K562 (cell line): ENCODE measurements at regions not wholly inside any gene's neighbourhood (a gene's known extent, or its start where the extent isn't known, plus 50 kb on each side); places are given as distances from the start of the nearest gene placed in this dataset.

Experiments used
- CREM ChIP-seq: IDR thresholded peaks from 2 replicates; pipeline ENCODE4 v1.6.1; 2014; ENCODE audit warnings: antibody characterized with exemption, low read depth
- CSDE1 ChIP-seq, 2 experiments: fragments of 450-650 bp; IDR thresholded peaks; 2 replicates each; pipeline ENCODE4 v1.6.1; 2016; ENCODE audit warnings: mild to moderate bottlenecking in 1 of 2
- ESRRB ChIP-seq: fragments of 250-450 bp; sonication (Bioruptor Pico); IDR thresholded peaks from 2 replicates; pipeline ENCODE4 v1.5.0; 2020; ENCODE audit warnings: mild to moderate bottlenecking, moderate library complexity, borderline replicate concordance
- HCFC1 ChIP-seq: IDR thresholded peaks from 2 replicates; pipeline ENCODE4 v1.6.1; 2012; ENCODE audit warnings: low read depth, low read length, improper control_type of control experiment
- HINFP ChIP-seq: fragments of 450-650 bp; conservative IDR thresholded peaks from 2 replicates; pipeline ENCODE4 v1.6.1; 2016; ENCODE audit warnings: missing genetic modification characterization, low read depth, mild to moderate bottlenecking, control low read depth, missing compliant biosample characterization
- MAZ ChIP-seq, 2 experiments: fragments of 450-650 bp in 1 of 2; sonication (generic) in 1 of 2; formaldehyde crosslinking; IDR thresholded peaks in 1 of 2; conservative IDR thresholded peaks in 1 of 2; 2 replicates each; pipeline versions ENCODE4 v1.4.0 to v1.5.0; 2020; ENCODE audit warnings: mild to moderate bottlenecking in 1 of 2, missing genetic modification reagents in 1 of 2
- NFE2L1 ChIP-seq: fragments of 450-650 bp; IDR thresholded peaks from 2 replicates; pipeline ENCODE4 v1.6.1; 2016; ENCODE audit warnings: missing genetic modification characterization, low read depth, mild to moderate bottlenecking, missing compliant biosample characterization, moderate library complexity, borderline replicate concordance
- PPARD ChIP-seq: fragments of 250-450 bp; sonication (Bioruptor Pico); IDR thresholded peaks from 2 replicates; pipeline ENCODE4 v1.8.0; 2022; ENCODE audit warnings: inconsistent platforms, mild to moderate bottlenecking, moderate library complexity
- SMARCA5 ChIP-seq: fragments of 450-650 bp; IDR thresholded peaks from 2 replicates; pipeline ENCODE4 v1.6.1; 2016
- TAF1 ChIP-seq: IDR thresholded peaks from 2 replicates; pipeline ENCODE4 v1.6.1; 2011; ENCODE audit warnings: mild to moderate bottlenecking, low read length, moderate library complexity; ENCODE audit not compliant: insufficient read depth, control insufficient read depth, severe bottlenecking; ENCODE audit errors: extremely low read depth
- TCF15 ChIP-seq: fragments of 250-450 bp; sonication (Bioruptor Pico); IDR thresholded peaks from 2 replicates; pipeline ENCODE4 v1.8.0; 2022; ENCODE audit warnings: moderate library complexity, mild to moderate bottlenecking, inconsistent platforms
- ZBTB11 ChIP-seq, 3 experiments: fragments of 200-800 bp in 1 of 3; fragments of 250-450 bp in 1 of 3; fragments of 450-650 bp in 1 of 3; sonication (Bioruptor Pico) in 1 of 3; sonication (Bioruptor generic) in 1 of 3; formaldehyde crosslinking in 1 of 3; IDR thresholded peaks; 2 replicates each; pipeline versions ENCODE4 v1.6.1 to v1.8.0; 2016 to 2022; ENCODE audit warnings: mild to moderate bottlenecking in 2 of 3, missing genetic modification characterization in 2 of 3, missing compliant biosample characterization in 1 of 3, moderate library complexity in 1 of 3
- ZBTB17 ChIP-seq: fragments of 450-650 bp; formaldehyde crosslinking; IDR thresholded peaks from 2 replicates; pipeline ENCODE4 v1.4.0; 2020; ENCODE audit warnings: mild to moderate bottlenecking
- ZNF764 ChIP-seq: fragments of 250-450 bp; sonication (Bioruptor Pico); IDR thresholded peaks from 2 replicates; pipeline ENCODE4 v1.4.0; 2020; ENCODE audit warnings: low read depth, mild to moderate bottlenecking, moderate library complexity
- TF ChIP-seq, protein P1 (sequence below): fragments of 450-650 bp; IDR thresholded peaks from 2 replicates; pipeline ENCODE4 v1.6.1; 2016; ENCODE audit warnings: borderline replicate concordance

DNA sequence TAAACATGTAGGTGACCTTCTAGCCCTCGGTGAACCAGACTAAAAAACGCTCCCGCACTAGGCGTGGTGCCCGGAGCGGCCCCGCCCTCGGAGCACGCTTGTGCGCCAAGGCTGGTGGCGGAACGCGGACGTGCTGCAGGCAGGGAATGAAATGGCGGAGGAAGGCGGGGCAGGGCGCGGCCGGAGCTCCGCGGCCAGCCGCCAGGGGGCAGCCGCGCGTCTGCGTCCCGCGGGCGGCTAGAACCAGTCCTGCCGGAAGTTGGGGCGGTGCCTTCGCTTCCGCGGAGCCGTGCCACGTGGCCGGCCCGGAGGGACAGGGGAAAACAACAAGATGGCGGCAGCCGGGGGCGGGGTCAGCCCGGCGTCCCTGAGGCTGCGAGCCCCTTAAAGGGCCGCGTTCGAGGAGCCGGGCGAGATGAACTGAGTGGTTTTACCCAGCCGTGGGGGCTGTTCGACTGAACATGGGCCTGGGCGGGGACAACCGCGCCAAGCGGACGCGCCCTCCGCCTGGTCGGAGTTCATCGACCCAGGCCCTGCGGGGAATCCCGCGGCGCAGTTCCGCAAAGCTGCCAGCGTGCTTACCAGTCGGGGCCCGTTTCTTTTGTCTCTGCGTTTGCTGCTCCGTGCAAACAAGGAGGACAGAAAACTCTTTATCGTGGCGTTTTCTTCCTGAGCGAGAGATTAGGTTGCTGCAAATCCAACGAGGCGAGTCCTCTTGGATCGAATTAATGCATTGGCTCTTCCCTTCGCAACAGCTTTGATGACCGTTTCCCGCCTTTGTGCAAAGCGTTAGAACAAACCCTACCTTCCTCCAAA, 90.9 kb upstream of the CHD2 start (continued):
- TF ChIP-seq TAF1 (peak; percentile 78), NFE2L1 (no peak), HINFP (tag) (peak; percentile 82), ZNF764 (CRISPR knock-in tag) (no peak), TCF15 (CRISPR knock-in tag) (no peak), CSDE1 (IDR thresholded peaks at IDR 0.05) (no peak), MAZ (CRISPR knock-in tag; conservative IDR thresholded peaks at IDR 0.05 in 1 of 2, IDR thresholded peaks at IDR 0.05 in 1 of 2) (peak; percentile 96 to 98), ESRRB (CRISPR knock-in tag) (no peak), PPARD (CRISPR knock-in tag) (no peak), CREM (peak; percentile 67), HCFC1 (peak; percentile 77), SMARCA5 (no peak), ZBTB17 (peak; percentile 83; the same call in 1 of the 2 replicates), ZBTB11 (CRISPR knock-in tag; IDR thresholded peaks at IDR 0.05) (peak in 1 of 3 experiments; percentile 83; a peak in 2 of 6 replicates)
- TF ChIP-seq, protein P1, sequence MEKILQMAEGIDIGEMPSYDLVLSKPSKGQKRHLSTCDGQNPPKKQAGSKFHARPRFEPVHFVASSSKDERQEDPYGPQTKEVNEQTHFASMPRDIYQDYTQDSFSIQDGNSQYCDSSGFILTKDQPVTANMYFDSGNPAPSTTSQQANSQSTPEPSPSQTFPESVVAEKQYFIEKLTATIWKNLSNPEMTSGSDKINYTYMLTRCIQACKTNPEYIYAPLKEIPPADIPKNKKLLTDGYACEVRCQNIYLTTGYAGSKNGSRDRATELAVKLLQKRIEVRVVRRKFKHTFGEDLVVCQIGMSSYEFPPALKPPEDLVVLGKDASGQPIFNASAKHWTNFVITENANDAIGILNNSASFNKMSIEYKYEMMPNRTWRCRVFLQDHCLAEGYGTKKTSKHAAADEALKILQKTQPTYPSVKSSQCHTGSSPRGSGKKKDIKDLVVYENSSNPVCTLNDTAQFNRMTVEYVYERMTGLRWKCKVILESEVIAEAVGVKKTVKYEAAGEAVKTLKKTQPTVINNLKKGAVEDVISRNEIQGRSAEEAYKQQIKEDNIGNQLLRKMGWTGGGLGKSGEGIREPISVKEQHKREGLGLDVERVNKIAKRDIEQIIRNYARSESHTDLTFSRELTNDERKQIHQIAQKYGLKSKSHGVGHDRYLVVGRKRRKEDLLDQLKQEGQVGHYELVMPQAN = no peak; the same call in 1 of the 2 replicates
